DMS 273 (cell line): ENCODE measurements at regions not wholly inside any gene's neighbourhood (a gene's known extent, or its start where the extent isn't known, plus 50 kb on each side); places are given as distances from the start of the nearest gene placed in this dataset.
"Not testable (repeated sequence)": the region's sequence is repeated elsewhere in the genome, so short reads cannot be mapped to it uniquely, and the experiment has no call there.

Experiments used
- DNase-seq: peaks from one replicate; lab custom pipeline; 2025; ENCODE audit not compliant: unreplicated experiment; lab: John Stamatoyannopoulos, UW

GRCh38 chr12:111274777-111275176 is 94.1 kb downstream of the PHETA1 start:
- peak; percentile 40 for DNase-seq

- DNase-seq = no peak
Measured at GRCh38 chr12:111271674-111272418, 97.0 kb downstream of the PHETA1 start.

- DNase-seq = no peak
Measured at GRCh38 chr12:111270774-111271173, 98.1 kb downstream of the PHETA1 start.

GRCh38 chr12:111270239-111270638 is 98.7 kb downstream of the PHETA1 start:
- DNase-seq = no peak

GRCh38 chr12:111269718-111270117 is 99.2 kb downstream of the PHETA1 start:
- peak; percentile 19 for DNase-seq

- peak; percentile 24 for DNase-seq
Measured at GRCh38 chr12:111268738-111269572, 99.9 kb downstream of the PHETA1 start.

- DNase-seq = no peak
Measured at GRCh38 chr12:111267144-111267543, 101.8 kb downstream of the PHETA1 start.

GRCh38 chr12:111261911-111262676 is 106.8 kb downstream of the PHETA1 start:
- DNase-seq = no peak

GRCh38 chr12:111260732-111261131 is 108.2 kb downstream of the PHETA1 start:
- DNase-seq = no peak

- DNase-seq = no peak
Measured at GRCh38 chr12:111259231-111259630, 109.7 kb downstream of the PHETA1 start.

- not testable (repeated sequence) for DNase-seq
Measured at GRCh38 chr12:111258081-111258480, 110.8 kb downstream of the PHETA1 start.

GRCh38 chr12:111257435-111257902 is 111.4 kb downstream of the PHETA1 start:
- DNase-seq = no peak

- peak; percentile 6 for DNase-seq
Measured at GRCh38 chr12:111256629-111257434, 112.1 kb downstream of the PHETA1 start.

- no peak for DNase-seq
Measured at GRCh38 chr12:111255261-111255660, 113.6 kb downstream of the PHETA1 start.

GRCh38 chr12:111254106-111254505 is 114.8 kb downstream of the PHETA1 start:
- DNase-seq = no peak

- no peak for DNase-seq
Measured at GRCh38 chr12:111253213-111253612, 115.7 kb downstream of the PHETA1 start.

GRCh38 chr12:111251787-111252186 is 117.1 kb downstream of the PHETA1 start:
- no peak for DNase-seq

- no peak for DNase-seq
Measured at GRCh38 chr12:111251058-111251730, 117.7 kb downstream of the PHETA1 start.

GRCh38 chr12:111250251-111250881 is 118.5 kb downstream of the PHETA1 start:
- DNase-seq = no peak
